ENCODE measurements at regions not wholly inside any gene's neighbourhood (a gene's known extent, or its start where the extent isn't known, plus 50 kb on each side); places are given as distances from the start of the nearest gene placed in this dataset.

- no peak for DNase-seq (ENCODE audit: low spot score)
- H3K9me3 ChIP-seq, result no peaks in the 10 kb centered on the region
- no peak overlapping the region for H3K27ac ChIP-seq
- no peak overlapping the region for H3K4me3 ChIP-seq
- no peaks in the 10 kb centered on the region for H3K4me1 ChIP-seq
- no peaks in the 10 kb centered on the region for H3K27me3 ChIP-seq
- no peaks in the 10 kb centered on the region for H3K36me3 ChIP-seq
- TF ChIP-seq CTCF (IDR thresholded peaks at IDR 0.05), result peak; percentile 38 to 69
These were observed 699.9 kb downstream of the INHBA start for GRCh38 chr7:41002741-41003610.

- Histone ChIP-seq H3K27me3 (no peaks in the 10 kb centered on the region), H3K27ac (no peak overlapping the region), H3K4me1 (no peaks in the 10 kb centered on the region), H3K9me3 (no peaks in the 10 kb centered on the region), H3K4me3 (no peak overlapping the region), H3K36me3 (no peaks in the 10 kb centered on the region)
- no peak for TF ChIP-seq CTCF (IDR thresholded peaks at IDR 0.05)
- no peak for DNase-seq (ENCODE audit: low spot score)
These were observed 702.8 kb downstream of the INHBA start for GRCh38 chr7:41000042-41000441.

- Histone ChIP-seq H3K4me1 (no peaks in the 10 kb centered on the region), H3K4me3 (no peak overlapping the region), H3K9me3 (no peaks in the 10 kb centered on the region), H3K27me3 (no peaks in the 10 kb centered on the region), H3K36me3 (no peaks in the 10 kb centered on the region), H3K27ac (no peak overlapping the region)
- TF ChIP-seq CTCF (IDR thresholded peaks at IDR 0.05), result no peak
- DNase-seq (ENCODE audit: low spot score), result no peak
These were observed 706.6 kb downstream of the INHBA start for GRCh38 chr7:40996233-40996677.

- no peak for TF ChIP-seq CTCF (IDR thresholded peaks at IDR 0.05)
These were observed 712.0 kb downstream of the INHBA start for GRCh38 chr7:40990841-40991240.

GRCh38 chr7:40987571-40987970, 715.3 kb downstream of the INHBA start:
- TF ChIP-seq CTCF (IDR thresholded peaks at IDR 0.05), result no peak
- DNase-seq (ENCODE audit: low spot score), result no peak
- no peaks in the 10 kb centered on the region for H3K27me3 ChIP-seq
- H3K27ac ChIP-seq, result no peak overlapping the region
- H3K9me3 ChIP-seq, result no peaks in the 10 kb centered on the region
- no peaks in the 10 kb centered on the region for H3K4me1 ChIP-seq
- H3K36me3 ChIP-seq, result no peaks in the 10 kb centered on the region
- H3K4me3 ChIP-seq, result no peak overlapping the region

More at GRCh38 chr7:40990841-40991240, 712.0 kb downstream of the INHBA start:
- H3K4me1 ChIP-seq, result no peaks in the 10 kb centered on the region
- no peak overlapping the region for H3K4me3 ChIP-seq
- H3K36me3 ChIP-seq, result no peaks in the 10 kb centered on the region
- DNase-seq (ENCODE audit: low spot score), result no peak
- no peaks in the 10 kb centered on the region for H3K27me3 ChIP-seq
- no peaks in the 10 kb centered on the region for H3K9me3 ChIP-seq
- H3K27ac ChIP-seq, result peak overlapping the region in 1 of 2 donors; percentile 22
